ENCODE measurements at regions not wholly inside any gene's neighbourhood (a gene's known extent, or its start where the extent isn't known, plus 50 kb on each side); places are given as distances from the start of the nearest gene placed in this dataset.
A peak's percentile ranks its signal among the peaks of the same experiment; 100 is the strongest.
"Not testable (repeated sequence)": the region's sequence is repeated elsewhere in the genome, so short reads cannot be mapped to it uniquely, and the experiment has no call there.

DNA sequence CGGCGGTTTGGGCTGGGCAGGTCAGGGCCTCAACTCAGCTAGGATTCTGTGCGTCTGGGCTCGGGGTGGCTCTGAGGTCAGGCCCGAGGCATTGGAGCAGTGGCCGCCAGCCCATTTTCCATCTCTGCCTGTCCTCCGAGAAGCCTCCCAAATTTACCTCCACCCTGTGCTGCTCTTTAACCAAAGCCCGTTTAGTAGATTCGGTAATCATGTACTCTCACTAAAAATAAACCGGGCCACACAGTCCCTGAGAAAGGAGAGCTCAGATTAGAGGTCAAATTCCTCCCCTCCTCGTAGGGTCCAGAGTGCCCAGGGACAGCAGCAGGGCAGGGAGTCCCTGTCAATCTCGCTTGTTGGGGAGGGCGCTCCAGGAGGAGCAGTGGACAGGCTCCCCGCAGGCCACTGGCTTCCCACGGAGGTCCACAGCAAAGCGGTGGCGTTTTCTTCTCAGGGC is 88.7 kb upstream of the CHST15 start:
- no peak for DNase-seq (ENCODE audit: low read depth in 3 of 3)

DNA sequence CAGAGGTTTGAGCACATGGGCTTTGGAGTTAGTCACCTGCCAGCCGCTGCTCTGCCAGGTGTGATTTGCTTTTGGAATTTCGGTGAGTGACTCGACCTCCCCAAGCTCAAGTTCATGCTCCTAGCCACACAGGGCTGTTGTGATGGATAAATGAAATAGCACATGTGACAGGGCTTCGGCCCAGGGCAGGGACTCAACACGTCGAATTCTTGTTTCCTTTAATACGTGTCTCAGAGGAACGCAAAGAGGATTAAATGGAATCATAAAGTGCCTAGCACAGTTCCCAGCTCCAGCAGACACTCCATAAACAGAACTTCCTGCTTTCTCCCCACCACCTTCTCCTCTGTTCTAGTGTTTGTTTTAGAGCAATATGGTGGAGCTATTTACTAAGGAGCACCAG is 88.3 kb upstream of the CHST15 start:
- DNase-seq (ENCODE audit: low read depth in 3 of 3) = no peak

DNA sequence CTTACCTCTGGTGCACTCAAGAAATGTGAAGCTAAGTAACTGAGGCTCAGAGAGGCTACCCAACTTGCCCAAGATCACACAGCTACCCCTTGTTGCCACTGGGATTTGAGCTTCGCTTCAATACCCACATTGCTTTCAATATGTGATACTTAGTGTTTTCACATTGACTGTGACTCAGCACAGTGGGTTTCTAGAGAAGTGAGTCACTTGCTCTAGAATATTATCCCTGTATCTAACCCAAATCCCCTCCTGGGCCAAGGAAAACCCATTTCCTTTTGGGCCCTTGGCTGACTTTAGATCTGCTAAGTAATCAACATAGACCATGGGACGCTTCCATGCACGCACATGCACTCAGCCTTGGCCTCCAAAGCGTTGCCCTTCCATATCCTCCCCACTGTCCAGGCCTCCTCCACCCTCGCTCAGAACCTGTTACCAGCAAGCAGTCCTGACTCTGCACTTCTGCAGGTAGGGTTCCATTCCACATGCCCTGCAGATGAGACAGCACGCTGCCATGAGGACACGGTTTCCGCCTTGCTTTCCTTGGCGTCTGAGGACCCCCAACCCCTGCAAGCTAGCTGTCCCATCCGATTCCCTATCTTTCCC is 87.7 kb upstream of the CHST15 start:
- DNase-seq (ENCODE audit: low read depth in 3 of 3) = peak in 1 of 3 donors; percentile 12

DNA sequence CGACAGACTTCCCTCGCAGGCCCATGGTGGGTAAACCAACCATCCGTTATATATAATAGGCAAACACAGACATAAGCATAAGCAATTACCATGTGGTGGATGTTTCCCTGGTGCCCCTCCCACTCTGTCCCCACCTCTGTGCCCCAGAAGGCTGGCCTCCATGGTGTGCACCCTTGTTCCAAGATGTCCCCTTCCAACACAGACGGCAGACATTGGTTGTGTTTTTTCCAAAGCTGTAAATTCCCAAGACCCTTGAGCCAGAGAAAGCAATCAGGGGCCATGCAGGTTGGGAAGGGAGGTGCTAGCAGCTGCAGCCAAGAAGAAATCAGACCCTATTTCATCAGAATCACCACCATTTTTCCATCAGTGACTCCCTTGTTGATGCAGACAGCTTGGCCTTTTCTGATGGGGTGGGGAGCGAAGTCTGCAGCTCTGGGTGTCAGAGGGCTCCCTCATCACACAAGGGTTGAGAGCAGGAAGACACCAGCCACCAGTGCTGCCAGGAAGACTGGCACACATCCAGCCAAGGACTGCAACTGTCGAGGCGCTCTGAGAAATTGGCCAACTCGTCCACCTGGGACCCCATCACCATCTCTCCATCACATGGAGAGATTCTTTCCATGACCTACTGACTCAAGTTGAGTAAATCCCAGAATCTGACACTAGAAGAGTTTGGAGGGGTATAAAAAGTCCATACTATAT is 86.8 kb upstream of the CHST15 start:
- no peak for DNase-seq (ENCODE audit: low read depth in 3 of 3)

DNA sequence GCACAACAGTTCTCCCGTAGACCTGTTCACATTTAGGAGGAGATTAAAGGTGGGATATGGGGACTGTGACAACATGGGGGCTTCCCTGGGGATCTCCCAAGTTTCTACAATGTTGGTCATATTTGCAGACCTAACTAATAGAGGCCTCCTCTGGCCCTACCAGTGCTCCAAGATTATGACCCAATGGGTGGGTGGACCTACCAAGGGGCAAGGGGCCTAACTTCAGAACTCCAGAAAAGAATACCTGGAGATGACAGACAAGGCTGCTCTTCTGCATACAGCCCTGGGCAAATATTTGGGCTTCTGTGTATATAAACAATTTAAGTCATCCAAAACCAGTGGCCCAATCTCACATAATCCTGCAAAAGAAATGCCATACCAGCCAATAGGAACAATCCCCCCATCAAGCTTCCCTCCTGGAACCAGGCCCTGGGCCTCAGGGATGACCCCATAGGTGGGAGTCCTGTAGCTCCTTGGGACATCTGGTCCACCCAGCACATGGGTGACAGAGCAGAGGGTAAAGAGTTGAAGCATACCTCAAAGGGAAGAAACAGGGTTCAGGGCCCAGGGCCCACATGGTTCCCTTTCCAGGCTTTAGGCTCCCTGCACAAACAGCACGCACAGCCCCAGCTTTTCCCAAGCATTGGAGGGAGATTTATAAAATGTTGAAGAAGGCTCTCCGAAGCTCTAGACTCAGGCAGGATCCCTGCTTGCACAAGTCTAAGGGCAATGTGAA is 86.1 kb upstream of the CHST15 start:
- DNase-seq (ENCODE audit: low read depth in 3 of 3) = no peak

DNA sequence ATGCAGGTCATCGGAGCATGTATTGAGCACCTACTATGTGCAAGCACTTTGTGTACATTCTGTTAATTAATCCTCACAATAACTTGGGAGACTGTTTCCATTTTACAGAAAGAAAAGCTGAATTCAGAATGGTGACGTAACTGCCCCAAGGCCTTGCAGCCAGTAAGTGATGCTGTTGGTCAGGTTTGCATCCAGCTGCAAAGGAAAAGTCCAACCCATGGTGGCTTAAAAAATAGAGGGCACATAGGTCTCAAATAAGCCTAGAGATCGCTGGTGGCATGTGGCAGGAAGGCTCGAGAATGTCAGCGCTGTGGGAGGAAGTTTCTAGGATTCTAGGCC is 83.8 kb upstream of the CHST15 start:
- DNase-seq (ENCODE audit: low read depth in 3 of 3) = no peak

DNA sequence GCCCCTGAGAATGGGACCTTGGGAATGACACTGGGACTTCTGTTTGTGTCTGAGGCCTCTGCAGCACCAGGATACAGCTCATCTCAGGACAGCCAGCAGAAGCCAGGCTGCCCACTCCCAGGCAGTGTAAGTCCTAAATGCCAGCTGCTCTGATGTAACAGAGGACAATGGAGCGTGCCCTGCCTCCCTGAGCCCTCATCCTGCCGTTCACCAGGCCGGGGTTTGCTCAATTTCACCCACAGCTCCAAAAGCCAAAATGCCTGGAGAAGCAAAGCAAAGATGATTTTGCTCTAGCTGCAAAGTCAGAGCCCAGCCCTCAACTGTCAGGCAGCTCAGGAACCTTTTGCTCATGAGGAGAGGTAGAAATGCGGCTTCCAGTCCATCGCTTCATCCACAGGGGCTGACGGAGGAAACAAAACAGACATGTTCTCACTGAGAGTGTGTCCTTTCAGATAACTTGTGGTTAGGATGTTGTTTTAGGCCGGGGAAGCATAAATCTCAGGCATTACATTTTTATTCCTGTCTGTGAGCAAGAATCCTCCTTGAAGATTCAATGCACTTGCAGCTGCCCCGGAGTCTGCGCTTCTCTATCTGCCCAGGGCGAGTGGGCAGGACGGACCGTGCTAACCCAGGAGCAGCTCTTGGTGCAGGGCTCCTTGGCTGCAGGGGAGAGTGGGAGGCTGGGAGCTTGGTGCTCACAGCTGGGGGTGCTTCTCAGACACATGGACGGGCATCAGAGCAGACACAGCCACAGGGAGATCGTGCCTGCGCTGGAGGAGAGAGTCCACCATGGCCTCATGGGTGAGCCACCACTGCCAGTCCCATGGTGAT is 83.2 kb upstream of the CHST15 start:
- DNase-seq (ENCODE audit: low read depth in 3 of 3) = no peak

DNA sequence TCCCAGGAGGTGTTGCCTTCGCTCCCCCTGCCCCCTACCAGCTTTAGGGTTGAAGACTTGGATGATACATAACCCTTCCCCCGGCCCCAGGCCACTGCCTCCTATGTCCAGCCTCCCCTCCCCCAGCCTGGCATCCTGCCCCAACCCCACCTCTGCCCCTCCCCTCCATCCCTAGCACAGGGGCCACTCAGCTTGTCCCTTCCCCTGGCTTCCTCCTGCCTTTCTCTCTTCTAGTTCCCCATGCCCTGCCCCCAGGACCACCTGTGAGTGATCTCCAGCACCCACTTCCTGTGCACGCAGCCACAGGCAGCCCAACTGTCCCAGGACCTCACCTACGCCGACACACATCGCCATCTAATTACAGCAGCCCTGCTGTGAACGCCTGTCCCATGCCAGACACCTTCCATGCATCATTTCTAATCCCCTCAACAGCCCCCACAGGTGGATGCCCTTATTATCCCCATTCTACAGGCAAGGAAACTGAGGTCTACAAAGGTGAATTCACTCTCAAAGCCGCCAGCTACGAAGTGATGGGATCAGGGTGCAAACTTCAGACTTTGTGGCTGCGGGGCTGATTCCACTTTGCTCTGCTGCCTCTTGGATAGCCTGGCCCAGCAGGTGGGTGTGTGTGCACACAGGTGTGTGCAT is 82.4 kb upstream of the CHST15 start:
- DNase-seq (ENCODE audit: low read depth in 3 of 3) = no peak

DNA sequence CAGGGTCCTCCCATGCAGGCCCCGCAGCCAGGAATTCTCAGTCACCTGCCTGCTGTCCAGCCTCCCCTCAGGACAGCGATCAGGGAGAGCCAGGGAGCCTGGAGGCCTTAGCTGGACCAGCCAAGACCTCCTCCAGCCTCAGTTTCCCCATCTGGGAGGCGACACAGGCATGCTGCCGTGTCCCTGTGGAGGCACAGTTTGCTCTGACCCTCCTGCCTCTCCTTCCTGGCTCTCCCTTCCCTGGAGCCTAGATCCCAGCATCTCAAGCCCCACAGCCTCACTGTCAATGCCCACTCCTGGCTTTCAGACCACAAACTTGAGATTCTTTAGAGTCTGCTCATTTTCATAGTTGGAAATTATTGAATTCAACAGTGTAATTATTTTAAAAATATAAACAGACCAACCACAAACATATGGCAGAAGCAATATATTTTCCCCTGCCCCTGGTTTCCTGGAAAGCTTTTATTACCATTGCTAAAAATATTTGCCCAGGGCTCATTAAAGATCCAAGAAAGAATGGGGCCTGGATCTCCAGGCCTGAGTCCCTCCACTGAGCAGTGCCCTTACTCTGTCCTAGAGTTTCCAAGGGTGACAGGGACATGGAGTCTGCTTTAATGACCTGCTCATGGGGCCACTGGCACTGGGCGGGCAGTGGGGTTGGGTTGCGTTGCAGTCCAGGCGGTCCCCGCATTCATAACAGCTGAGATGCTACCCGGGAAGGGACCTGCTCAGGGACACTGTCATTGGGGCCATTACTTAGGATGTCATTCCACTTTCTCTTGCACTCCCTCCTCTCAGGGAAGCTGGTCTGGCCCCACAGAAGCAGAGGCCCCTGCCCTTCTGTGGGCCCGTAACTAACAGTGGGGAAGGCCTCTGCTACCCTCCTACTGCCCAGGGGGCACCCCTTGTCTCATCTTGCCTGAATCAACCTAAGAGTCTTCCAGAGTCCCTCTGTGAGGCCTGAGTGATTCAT is 81.6 kb upstream of the CHST15 start:
- no peak for DNase-seq (ENCODE audit: low read depth in 3 of 3)

DNA sequence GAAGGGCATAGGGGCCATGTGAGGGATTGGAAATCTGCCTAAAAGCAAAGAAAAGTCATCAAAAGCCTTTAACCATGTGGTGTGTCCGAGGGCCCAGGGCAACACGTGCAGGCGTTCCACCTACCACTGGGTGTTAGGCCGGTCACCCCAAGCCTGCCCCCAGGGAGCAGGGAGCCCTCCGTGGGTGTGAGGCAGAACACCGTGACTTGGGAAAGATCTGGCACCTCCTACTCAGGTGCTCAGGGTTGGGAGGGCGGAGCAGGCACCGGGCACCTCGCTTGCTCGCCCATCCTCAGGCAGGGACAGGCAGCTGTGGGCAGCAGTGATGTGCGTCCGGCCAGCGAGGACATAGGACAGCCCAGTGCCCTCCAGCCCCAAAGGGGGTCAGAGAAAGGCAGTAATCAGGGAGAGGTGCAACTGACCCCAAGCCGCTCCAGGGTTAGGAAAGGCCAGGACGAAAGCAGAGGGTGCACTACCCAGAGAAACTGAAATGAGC is 80.7 kb upstream of the CHST15 start:
- no peak for DNase-seq (ENCODE audit: low read depth in 3 of 3)

DNA sequence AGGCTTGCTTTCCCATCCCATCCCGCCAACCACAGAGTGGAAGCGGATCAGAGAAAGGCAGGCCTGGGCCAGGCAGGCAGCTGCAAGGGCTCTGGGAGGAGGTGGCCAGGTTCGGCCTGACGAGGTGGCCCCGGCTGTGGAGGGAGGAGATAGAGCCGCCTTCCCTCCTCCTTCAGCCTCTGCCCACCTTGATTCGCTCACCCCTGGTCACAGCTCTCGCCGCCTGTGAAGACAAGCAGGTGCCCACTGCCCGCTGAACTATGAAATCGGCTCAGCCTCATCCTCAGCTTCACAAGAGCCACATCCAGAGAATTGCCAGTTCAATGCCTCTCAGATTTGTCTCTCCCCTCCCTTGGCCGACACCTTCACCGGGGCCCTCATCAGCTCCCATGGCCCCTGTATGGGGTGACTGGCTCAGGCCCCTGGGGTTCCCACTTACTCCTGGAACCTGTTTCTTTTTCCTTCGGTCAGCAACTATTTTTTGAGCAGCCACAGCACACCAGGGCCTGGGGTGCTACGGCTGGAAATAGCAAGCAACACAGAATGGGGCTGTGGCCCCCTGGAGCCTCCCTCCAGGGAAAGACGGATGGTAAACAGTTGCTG is 80.0 kb upstream of the CHST15 start:
- DNase-seq (ENCODE audit: low read depth in 3 of 3) = no peak

DNA sequence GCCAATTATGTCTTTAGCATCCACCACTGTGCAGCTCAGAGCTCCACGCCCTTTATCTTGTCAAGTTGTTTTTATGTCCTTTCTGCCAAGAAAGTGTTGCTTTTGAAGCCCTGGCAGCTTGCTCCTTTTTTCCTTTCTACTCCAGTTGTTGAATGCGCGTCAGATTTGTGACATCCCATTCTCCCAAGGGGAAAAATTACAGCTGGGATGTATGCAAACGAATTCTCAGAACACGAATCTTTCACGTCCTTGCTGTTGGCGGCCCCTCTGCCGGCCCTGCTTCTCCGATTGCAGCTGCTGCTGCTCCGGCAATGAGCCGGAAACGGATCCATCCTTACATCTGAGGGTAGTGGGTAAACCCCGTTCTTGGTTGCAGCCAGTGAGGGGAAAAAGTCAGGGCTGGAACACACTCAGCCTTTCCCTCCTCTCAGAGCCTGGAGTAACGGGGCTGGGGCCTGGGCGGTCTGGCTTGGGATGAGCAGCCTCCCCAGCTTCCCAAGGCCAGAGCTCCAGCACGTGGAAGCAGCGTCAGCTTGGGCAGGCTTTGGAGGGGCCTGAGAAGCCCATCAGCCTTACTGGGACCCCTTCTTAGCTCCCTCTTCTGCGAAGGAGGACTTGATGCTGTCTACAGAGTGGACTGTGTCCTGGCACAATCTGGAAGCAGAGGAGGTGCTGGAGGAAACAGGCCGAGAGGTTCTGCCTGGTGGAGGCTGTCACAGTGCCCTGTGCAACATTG is 79.0 kb upstream of the CHST15 start:
- DNase-seq (ENCODE audit: low read depth in 3 of 3) = no peak

DNA sequence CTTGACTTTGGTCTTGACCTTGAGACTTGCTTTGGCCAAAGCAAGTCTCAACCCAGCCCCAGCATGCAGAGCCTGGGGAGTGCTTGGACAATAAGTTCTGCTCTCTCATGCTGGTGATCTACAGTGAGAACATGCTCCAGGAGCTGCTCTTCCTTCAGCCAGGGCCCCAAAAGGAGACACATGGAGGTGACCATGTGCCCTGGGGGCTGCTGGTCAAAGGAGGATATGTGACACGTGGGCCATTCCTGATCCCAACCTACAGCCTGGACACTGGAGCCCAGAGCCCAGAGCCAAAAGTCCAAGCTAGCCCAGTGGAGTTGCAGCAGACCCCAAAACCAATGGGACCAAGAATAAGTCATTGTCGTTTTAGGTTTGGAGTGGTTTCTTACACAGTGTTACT is 78.2 kb upstream of the CHST15 start:
- DNase-seq (ENCODE audit: low read depth in 3 of 3) = no peak

DNA sequence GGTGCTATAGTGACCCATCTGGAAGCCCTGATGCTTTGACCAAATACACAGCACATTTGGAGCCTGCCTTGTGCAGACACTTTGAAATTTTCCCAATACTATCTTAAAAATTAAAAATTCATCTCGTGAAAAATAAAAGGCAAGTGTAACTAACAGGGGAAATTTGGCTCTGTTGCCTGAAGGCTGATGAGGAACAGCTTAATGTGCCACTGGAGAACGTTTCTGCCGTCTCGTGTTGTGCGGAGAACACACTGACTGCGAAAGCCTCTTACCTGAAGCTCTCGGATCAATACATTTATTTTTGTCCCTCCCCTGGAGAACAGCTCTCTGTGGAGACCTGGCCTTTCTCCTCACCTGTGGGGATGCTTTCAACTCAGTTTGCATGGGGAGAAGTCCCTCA is 77.2 kb upstream of the CHST15 start:
- DNase-seq (ENCODE audit: low read depth in 3 of 3) = no peak

DNA sequence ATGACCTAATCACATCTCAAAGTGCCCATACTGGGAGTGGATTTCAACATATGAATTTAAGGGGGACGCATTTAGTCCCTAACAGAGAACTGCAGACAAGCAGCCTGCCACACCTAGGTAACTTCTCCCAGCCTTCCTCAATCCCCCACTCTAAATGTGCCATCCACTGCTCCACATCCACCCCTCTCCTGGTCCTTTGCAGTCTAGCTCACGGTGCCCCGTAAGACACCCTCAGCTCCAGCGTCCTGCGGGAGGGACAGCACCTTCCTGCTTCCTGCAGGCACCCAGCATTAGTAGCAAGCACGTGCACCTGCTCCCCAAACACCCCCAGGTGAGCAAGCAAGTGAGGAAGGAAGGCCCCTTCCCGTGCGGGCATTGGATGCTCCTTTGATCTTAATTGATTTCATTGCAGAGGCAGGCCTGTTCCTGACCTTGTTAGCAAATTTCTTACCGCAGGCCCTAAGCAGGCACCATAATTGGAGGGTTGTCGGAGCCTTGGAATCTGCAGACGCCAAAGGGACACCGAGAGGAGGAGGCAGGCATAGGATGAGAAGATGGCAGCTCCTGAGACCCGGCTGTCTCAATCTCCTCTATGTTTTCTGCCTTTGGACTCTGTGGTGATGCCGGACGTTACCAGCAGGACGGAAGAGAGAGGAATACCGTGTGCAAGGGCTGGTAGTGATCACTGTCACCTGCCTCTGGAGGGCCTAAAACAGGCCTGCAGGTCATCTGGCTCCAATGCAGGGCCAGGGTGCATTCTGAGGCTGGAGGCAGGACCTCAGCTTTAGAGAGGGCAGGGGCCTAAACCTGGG is 75.8 kb upstream of the CHST15 start:
- no peak for DNase-seq (ENCODE audit: low read depth in 3 of 3)

DNA sequence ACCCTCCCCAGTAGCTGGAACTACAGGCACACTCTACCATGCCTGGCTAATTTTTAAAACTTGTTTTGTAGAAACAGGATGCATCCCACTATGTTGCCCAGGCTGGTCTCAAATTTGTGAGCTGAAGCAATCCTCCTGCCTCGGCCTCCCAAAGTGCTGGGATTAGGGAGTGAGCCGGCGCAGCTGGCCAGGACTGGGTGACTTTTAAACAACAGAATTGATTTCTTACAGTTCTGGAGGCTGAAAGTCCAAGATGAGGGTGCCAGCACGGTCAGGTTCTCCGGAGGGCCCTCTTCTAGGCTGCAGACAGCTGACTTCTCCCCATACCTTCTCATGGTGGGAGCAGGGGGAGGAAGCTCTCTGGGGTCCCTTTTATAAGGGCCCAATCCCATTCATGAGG is 75.2 kb upstream of the CHST15 start:
- DNase-seq (ENCODE audit: low read depth in 3 of 3) = no peak

DNA sequence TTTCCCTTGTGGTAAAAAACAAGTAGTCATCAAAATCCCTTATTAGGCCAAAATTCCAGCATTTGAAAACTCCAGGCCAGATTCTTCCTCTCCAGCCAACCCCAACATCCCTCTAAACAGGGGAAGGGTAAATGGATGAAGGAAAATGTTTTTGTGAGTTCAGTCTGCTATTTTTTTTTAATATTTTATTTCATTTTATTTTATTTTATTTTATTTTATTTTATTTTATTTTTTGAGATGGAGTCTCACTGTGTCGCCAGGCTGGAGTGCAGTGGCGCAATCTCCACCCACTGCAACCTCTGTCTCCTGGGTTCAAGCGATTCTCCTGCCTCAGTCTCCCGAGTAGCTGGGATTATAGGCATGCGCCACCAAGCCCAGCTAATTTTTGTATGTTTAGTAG is 74.5 kb upstream of the CHST15 start:
- not testable (repeated sequence) for DNase-seq (ENCODE audit: low read depth in 3 of 3)

DNA sequence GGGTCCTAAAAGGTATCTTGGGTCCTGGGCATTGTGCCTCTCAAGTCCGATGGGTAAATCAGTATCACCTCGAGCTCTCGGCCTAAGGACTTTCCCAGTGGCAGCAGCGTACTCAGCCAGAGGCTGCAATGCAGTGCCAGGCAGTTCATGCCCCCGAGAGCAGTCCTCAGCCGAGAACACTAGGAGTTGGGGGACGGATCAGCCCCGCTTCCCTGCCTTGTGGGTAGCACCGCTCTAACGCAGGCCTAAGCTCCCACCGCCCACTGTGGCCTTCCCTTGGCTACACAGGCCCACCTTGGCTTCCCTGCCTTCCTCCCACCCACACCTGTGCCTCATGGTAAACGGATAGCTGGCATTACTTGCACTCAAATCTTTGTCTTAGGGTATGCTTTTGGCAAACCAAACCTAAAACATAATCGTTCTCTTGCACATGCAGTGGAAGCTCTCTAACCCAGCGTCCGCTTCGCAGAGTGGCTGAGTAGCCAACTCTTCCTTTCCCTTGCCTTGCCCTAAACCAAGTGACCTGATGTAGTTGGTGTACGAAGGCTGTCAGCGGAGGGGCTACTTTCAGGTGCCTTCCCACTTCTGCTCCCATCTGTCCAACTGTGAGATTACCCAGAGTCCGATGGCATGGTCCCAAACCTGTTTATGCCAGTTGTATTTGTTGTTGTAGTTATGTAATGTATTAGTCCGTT is 73.2 kb upstream of the CHST15 start:
- DNase-seq (ENCODE audit: low read depth in 3 of 3) = no peak

Measured in stimulated activated CD4-positive, alpha-beta T cell treated with anti-CD3 and anti-CD28 coated beads, TNF-alpha, amount 100 ng/mL, for 48 hours (primary cell).